B cell (primary cell): ENCODE measurements at regions not wholly inside any gene's neighbourhood (a gene's known extent, or its start where the extent isn't known, plus 50 kb on each side); places are given as distances from the start of the nearest gene placed in this dataset. TPM values are rescaled to one million over a fixed set of nuclear protein-coding genes. Genes with fewer than 3 reads are reported as not detected.

ENCODE experiments used
- ATAC-seq: fragments of 200-7000 bp; cut with Tn5 transposase; one replicate; pipeline ENCODE4 v1.10.0; 2021; ENCODE audit warnings: low read depth, mild to moderate bottlenecking, moderate number of reproducible peaks, moderate library complexity
- CTCF ChIA-PET: fragments of 350-600 bp; sonication (Branson Sonifier 250); formaldehyde crosslinking; loops from one replicate; lab custom pipeline; 2021; ENCODE audit warnings: antibody characterized with exemption, inconsistent platforms; lab: Charles Lee
- POLR2A ChIA-PET: fragments of 350-600 bp; sonication (Branson Sonifier 250); formaldehyde crosslinking; loops from one replicate; lab custom pipeline; 2021; ENCODE audit warnings: antibody characterized with exemption; lab: Charles Lee
- DNase-seq: peaks from one replicate; pipeline ENCODE4 v3.0.0; 2013
- H2AFZ ChIP-seq: 2 replicates; pipeline ENCODE4 v1.6.1; 2012; ENCODE audit warnings: mild to moderate bottlenecking, low read depth, low read length; ENCODE audit not compliant: insufficient read depth, poor library complexity, severe bottlenecking
- H3K27ac ChIP-seq, 2 donors: 1 replicate in 1 of 2; 2 replicates in 1 of 2; pipeline ENCODE4 v1.5.1; 2012 to 2013; ENCODE audit warnings: low read length in 2 of 2, mild to moderate bottlenecking in 2 of 2, moderate library complexity in 1 of 2
- H3K27me3 ChIP-seq, 4 experiments: fragments of 200-600 bp in 1 of 4; sonication (generic) in 1 of 4; replicated peaks in 1 of 4; 1 replicate in 2 of 4; 2 replicates in 2 of 4; pipeline versions ENCODE4 v1.6.1 to v1.7.0; 2013 to 2016; ENCODE audit warnings: low read length in 3 of 4, mild to moderate bottlenecking in 2 of 4, mixed read lengths in 1 of 4, moderate library complexity in 1 of 4; ENCODE audit not compliant: insufficient read depth in 4 of 4, control insufficient read depth in 3 of 4; ENCODE audit errors: control extremely low read depth in 1 of 4
- H3K36me3 ChIP-seq, 2 experiments: replicated peaks in 1 of 2; 1 replicate in 1 of 2; 2 replicates in 1 of 2; pipeline versions ENCODE4 v1.6.1 to v1.7.1; 2013; ENCODE audit warnings: low read length in 1 of 2; ENCODE audit not compliant: insufficient read depth in 2 of 2, control insufficient read depth in 1 of 2; ENCODE audit errors: control extremely low read depth in 1 of 2, extremely low read depth in 1 of 2
- H3K4me1 ChIP-seq, 2 donors: fragments of 200-600 bp in 1 of 2; sonication (generic) in 1 of 2; 1 replicate in 1 of 2; 2 replicates in 1 of 2; pipeline versions ENCODE4 v1.5.1 to v1.6.1; 2013 to 2017; ENCODE audit warnings: low read length in 2 of 2; ENCODE audit not compliant: control insufficient read depth in 2 of 2, insufficient read depth in 2 of 2
- H3K4me2 ChIP-seq: replicated peaks from 2 replicates; pipeline ENCODE3; 2012; ENCODE audit warnings: mild to moderate bottlenecking, low read depth, low read length; ENCODE audit not compliant: poor library complexity, severe bottlenecking
- H3K4me3 ChIP-seq, 5 experiments: fragments of 200-600 bp in 1 of 5; sonication (generic) in 1 of 5; 1 replicate in 3 of 5; 2 replicates in 2 of 5; pipeline versions ENCODE4 v1.5.1 to v1.7.0; 2011 to 2016; ENCODE audit warnings: low read length in 4 of 5, mild to moderate bottlenecking in 4 of 5, low read depth in 2 of 5, control low read depth in 1 of 5, moderate library complexity in 1 of 5; ENCODE audit not compliant: insufficient read depth in 1 of 5; ENCODE audit errors: control extremely low read depth in 1 of 5, extremely low read depth in 1 of 5
- H3K79me2 ChIP-seq: fragments of 200-600 bp; sonication (generic); one replicate; pipeline ENCODE4 v1.6.0; 2016; ENCODE audit warnings: low read length; ENCODE audit not compliant: control insufficient read depth, insufficient read depth
- H3K9ac ChIP-seq: fragments of 200-600 bp; sonication (generic); 2 replicates; pipeline ENCODE4 v1.6.1; 2017; ENCODE audit warnings: mild to moderate bottlenecking, low read length, moderate library complexity
- H3K9me3 ChIP-seq, 3 donors: one replicate each; pipeline versions ENCODE4 v1.6.1 to v1.7.1; 2013; ENCODE audit warnings: low read length in 2 of 3; ENCODE audit not compliant: control insufficient read depth in 2 of 3, insufficient read depth in 1 of 3; ENCODE audit errors: control extremely low read depth in 1 of 3
- H4K20me1 ChIP-seq: 2 replicates; pipeline ENCODE4 v1.6.0; 2012; ENCODE audit warnings: mild to moderate bottlenecking, low read length; ENCODE audit not compliant: insufficient read depth, control insufficient read depth, poor library complexity, severe bottlenecking
- H3K27ac Mint-ChIP-seq: one replicate; pipeline ENCODE4 v1.8.0; 2021; ENCODE audit warnings: mixed read lengths
- H3K27me3 Mint-ChIP-seq: one replicate; pipeline ENCODE4 v1.8.0; 2021; ENCODE audit warnings: mixed read lengths
- H3K4me1 Mint-ChIP-seq: one replicate; pipeline ENCODE4 v1.8.0; 2021; ENCODE audit warnings: mixed read lengths
- H3K4me3 Mint-ChIP-seq: one replicate; pipeline ENCODE4 v1.8.0; 2021; ENCODE audit warnings: mixed read lengths
- H3K9me3 Mint-ChIP-seq: one replicate; pipeline ENCODE4 v1.8.0; 2022; ENCODE audit warnings: mixed read lengths; ENCODE audit not compliant: insufficient read depth
- CTCF ChIP-seq: fragments of 200-600 bp; IDR thresholded peaks from one replicate; pipeline ENCODE4 v1.8.0; 2022; ENCODE audit warnings: antibody characterized with exemption, mild to moderate bottlenecking
- EZH2 ChIP-seq: IDR thresholded peaks from 2 replicates; pipeline ENCODE4 v1.6.1; 2012; ENCODE audit warnings: borderline replicate concordance, low read depth, mild to moderate bottlenecking, moderate library complexity, low read length; ENCODE audit not compliant: insufficient read depth, poor library complexity, severe bottlenecking
- WGBS: methylation state at CpG from one replicate; pipeline ENCODE4 v1.1.5; 2013; ENCODE audit warnings: missing lambda C conversion rate; ENCODE audit not compliant: insufficient coverage; 5-methylcytosine and 5-hydroxymethylcytosine counted together
- intact Hi-C: fragments of 100-400 bp; cut with micrococcal nuclease; formaldehyde crosslinking; loops from one replicate; pipeline ENCODE4 v1.10.0; 2022
- small RNA-seq: library from RNA; depleted of rRNA; stranded (forward); fragments of <200 nt; gene quantifications from one replicate; pipeline ENCODE3, GENCODE V24; 2012; ENCODE audit warnings: low replicate concordance, low read depth; ENCODE audit not compliant: insufficient read length

- Histone ChIP-seq H3K4me3 (no peak overlapping the region), H3K36me3 (no peaks in the 10 kb centered on the region), H3K79me2 (no peaks in the 10 kb centered on the region), H3K4me1 (no peaks in the 10 kb centered on the region), H3K9ac (no peak overlapping the region), H2AFZ (no peak overlapping the region), H3K4me2 (no peak overlapping the region), H3K9me3 (peaks cover 0 to 9% (median 1%) of the 10 kb centered on the region in 3 donors), H3K27me3 (no peaks in the 10 kb centered on the region), H4K20me1 (no peaks in the 10 kb centered on the region), H3K27ac (no peak overlapping the region)
- TF ChIP-seq CTCF (no peak), EZH2 (no peak)
- intact Hi-C loops: no loop called here
- Mint-ChIP-seq H3K27ac (no peak overlapping the region), H3K9me3 (peaks cover 14% of the 10 kb centered on the region), H3K4me1 (no peaks in the 10 kb centered on the region), H3K4me3 (no peak overlapping the region), H3K27me3 (no peaks in the 10 kb centered on the region)
- DNase-seq (no peak), ATAC-seq (no peak)
- POLR2A ChIA-PET: no interaction called here
- CTCF ChIA-PET: no interaction called here
- WGBS: no CpG with 5 or more reads among the region's 1 CpG
Observed at GRCh38 chr6:65760285-65760684, 53.3 kb upstream of the EYS start.

Small RNA genes in the stretch of these regions (small RNA-seq; reads per million reads assigned to genes)
- gene RF00019: not detected
- not detected for gene RF00571
- not detected for gene RNA5SP208
- not detected for gene RNU6-280P
- gene RNU7-66P: not detected
